ENCODE measurements at regions not wholly inside any gene's neighbourhood (a gene's known extent, or its start where the extent isn't known, plus 50 kb on each side); places are given as distances from the start of the nearest gene placed in this dataset.
"Not testable (repeated sequence)": the region's sequence is repeated elsewhere in the genome, so short reads cannot be mapped to it uniquely, and the experiment has no call there.

DNA sequence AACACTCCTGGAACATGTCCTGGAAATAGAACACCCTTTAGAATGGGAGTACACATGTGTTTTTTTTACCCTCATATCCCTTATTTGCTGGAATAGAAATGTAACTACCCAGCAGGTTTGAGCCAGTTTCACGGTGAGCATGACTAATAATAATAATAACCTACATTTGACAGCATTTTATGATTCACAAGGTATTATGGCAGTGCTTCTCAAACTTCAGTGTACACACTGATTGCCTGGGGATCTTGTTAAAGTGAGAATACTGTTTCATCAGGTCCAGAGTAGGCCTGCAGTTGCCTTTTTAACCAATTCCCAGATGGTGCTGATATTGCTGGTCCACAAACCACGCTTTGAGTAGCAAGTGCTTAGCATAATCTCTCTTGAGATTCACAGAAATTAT is 63.9 kb downstream of the NFKBIZ start:
- DNase-seq: no peak

DNA sequence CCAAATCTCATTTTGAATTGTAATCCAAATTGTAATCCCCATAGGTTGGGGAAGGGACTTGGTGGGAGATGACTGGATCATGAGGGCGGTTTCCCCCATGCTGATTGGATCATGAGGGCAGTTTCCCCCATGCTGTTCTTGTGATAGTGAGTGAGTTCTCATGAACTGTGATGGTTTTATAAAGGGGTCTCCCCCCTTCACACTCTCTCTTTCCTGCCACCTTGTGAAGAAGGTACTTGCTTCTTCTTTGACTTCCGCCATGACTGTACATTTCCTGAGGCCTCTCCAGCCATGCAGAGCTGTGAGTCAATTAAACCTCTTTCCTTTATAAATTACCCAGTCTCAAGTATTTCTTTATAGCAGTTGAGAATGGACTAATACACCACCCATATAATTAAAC is 68.4 kb downstream of the NFKBIZ start:
- not testable (repeated sequence) for DNase-seq

DNA sequence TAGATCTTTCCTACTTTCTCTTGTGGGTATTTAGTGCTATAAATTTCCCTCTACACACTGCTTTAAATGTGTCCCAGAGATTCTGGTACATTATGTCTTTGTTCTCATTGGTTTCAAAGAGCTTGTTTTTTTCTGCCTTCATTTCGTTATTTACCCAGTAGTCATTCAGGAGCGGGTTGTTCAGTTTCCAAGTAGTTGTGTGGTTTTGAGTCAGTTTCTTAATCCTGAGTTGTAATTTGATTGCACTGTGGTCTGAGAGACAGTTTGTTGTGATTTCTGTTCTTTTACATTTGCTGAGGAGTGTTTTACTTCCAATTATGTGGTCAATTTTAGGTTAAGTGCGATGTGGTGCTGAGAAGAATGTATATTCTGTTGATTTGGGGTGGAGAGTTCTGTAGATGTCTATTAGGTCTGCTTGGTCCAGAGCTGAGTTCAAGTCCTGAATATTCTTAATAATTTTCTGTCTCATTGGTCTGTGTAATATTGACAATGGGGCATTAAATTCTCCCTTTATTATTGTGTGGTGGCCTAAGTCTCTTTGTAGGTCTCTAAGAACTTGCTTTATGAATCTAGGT is 72.9 kb downstream of the NFKBIZ start:
- not testable (repeated sequence) for DNase-seq

DNA sequence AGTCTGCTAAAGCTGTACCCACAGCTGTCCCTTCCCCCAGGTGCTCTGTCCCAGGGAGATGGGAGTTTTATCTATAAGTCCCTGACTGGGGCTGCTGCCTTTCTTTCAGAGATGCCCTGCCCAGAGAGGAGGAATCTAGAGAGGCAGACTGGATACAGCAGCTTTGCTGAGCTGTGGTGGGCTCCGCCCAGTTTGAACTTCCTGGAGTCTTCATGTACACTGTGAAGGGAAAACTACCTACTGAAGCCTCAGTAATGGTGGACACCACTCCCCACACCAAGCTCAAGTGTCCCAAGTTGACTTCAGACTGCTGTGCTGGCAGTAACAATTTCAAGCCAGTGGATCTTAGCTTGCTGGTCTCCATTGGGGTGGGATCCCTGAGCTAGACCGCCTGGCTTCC is 75.3 kb downstream of the NFKBIZ start:
- not testable (repeated sequence) for DNase-seq

DNA sequence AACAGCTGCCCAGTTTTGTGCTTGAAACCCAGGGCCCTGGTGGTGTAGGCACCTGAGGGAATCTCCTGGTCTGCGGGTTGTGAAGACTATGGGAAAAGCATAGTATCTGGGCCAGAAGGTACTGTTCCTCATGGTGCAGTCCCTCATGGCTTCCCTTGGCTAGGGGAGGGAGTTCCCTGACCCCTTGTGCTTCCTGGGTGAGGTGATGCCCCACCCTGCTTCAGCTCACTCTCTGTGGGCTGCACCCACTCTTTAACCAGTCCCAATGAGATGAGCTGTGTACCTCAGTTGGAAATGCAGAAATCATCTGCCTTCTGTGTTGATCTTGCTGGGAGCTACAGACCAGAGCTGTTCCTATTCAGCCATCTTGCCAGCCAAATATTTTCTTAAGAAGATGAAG is 75.8 kb downstream of the NFKBIZ start:
- peak; percentile 19 for DNase-seq

DNA sequence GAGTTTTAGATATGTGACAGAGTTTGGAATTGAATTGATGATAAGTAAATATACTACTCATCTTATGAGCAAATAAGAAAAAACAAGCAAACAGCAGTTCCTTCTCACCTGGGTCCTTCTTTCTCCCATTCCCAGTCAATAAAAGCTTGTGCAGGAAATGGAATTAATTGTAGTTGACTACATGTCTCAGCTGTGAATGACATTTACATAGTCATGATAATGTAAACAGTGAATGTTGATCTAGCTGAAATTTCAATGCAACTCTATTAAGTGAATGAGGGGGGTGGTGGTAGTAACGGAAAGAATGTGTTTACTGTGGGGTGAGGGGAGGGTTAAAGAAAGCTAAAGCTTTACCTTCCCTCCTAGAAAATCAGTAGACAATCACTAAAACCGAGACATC is 76.2 kb downstream of the NFKBIZ start:
- DNase-seq: no peak

DNA sequence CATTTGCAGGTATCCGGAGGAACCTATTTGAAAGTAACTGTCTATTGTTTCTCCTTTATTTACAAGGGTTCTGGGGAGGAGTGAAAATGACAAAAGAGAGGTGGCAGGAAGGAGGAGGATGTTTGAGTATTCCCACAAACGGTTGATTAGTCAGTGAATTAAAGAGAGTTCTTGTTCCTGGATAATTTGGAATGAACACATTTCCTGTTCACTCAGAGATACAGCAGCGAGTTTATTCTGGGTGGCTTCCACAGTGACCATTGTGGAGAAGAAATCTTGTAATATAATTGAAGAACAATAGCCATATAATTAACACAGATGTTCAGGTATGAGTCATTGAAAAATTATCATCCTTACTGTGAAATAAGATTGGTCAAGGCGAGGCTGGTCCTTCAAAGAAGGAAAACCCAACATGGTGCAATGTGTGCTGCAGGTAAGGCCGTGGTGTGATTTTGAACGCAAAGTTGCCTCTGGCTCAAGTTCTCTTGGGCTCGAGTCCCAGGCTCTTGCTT is 77.3 kb downstream of the NFKBIZ start:
- no peak for DNase-seq

DNA sequence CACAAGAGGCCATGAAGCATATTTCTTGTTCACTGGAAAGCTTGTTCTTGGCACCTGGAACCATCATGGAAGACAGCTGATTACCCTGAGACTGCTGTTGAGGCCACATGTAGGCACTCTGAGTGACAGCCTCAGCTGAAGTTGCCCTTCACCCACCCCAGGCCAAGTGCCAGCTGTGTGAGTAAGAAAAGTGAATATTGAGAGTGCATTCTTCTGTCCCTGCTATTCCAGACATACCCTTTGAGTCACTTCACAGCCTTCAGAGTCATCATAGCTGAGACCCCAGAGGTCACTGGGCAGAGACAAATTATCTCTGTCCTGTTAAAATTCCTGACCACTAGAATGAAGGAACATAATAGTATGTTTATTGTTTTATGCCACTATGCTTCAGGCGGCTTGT is 79.6 kb downstream of the NFKBIZ start:
- DNase-seq: no peak

DNA sequence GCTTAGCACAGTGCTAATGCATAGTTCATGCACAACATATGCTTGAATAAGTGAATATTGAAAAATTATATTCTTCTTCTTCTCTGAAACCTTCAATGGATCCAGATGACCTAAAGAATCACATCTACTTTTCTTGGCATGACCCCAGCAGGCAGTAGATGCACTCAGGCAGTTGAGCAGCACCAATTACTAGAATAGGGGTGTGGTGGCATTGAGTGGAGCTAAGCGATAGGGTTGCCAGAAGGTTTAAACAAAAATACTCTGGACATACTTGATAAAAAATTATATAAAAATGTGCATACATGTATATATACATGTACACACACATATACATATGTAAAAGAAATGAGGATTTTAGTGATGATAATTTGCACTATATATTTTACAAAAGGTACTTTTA is 81.8 kb downstream of the NFKBIZ start:
- DNase-seq: no peak

DNA sequence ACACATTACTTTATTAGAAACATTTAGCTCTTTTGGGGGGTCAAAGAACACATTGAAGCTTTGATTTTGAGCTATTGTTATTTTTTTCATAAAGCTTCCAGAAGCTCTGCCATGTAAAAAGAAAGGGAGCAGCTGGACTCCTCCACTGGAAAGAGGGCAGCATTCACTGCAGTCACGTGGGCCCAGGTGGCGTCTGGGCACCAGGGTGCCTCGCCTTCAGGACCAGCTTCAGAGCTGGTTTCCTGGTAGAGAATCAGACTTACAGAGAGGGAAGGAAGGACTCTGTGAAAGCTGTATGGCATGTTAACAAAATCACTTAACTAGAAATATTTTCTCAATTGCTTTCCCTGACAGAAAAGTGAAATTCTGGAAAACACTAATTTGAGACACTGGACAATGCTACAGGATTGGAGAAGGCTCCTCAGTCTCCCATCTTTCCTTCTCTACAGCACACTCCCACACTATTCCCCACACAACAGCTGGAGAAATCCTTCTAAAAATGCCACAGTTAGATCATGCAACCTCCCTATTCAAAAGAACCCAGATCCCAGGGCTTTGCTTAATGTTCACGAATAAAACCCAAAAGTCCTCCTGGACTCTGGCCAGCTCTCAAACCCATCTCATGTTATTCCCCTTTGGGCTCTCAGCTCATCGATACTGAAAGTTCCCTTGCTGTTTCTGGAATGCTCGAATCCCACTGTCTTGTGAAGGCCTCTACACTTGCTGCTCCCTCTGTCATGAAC is 83.2 kb downstream of the NFKBIZ start:
- no peak for DNase-seq

DNA sequence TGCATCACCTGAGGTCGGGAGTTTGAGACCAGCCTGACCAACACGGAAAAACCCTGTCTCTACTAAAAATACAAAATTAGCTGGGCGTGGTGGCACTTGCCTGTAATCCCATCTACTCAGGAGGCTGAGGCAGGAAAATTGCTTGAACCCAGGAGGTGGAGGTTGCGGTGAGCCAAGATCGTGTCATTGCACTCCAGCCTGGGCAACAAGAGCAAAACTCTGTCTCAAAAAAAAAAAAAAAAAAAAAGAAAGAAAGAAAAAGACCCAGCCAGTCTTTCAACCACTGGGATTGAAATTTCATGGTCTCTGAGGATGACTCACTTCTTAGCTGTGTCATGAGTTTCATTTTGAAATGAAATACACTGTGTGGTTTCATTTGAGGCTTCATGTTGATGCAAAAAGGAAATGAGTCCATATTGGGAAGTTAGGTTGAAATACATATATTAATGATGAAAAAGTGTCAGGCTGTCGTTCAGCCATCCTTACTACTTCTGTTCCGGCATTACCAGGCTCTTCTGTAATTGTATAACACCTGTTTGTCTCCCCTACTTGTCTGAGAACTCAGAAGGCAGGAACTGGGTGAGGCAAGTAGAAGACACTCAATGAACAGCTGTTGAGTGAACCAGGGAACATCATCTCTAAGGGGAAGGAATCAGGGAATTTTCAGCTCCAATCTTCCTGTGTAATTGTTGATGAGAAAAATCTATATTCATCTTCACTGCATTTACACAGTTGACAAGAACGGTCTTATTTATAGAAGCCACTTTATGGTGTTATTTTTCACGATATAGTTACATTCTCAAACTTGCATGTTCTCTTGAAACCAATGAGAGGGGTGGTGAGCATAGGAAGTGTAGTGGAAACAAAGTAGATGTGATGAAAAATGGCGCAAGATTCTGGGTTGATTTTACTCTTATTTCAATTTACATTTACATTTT is 87.4 kb downstream of the NFKBIZ start:
- DNase-seq: peak; percentile 30

DNA sequence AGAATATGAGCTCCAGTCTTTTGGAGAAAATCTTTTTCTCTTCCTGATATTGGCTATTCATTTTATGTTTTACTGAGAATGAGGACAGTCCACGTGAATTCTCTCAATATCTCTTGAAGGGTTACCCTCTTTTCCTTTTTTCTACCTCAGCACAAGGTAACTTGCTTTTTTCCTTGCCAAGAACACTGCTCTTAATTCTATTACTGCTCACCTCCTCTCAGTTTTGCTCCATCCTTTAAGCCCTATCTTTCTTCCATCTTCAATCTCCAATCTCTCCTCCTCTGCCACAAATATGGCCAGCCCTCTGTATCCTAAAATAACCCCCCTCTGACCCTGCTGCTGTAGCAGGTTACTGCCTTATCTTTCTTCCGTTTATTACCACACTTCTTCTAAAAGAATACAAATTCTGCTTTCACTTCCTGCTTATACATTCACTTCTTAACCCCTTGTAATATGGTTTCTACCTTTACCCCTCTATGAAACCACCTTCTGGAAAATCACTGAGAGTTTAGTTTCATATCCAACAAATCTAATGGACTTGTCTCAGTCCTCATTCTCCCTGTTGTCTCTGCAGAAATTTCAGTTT is 89.0 kb downstream of the NFKBIZ start:
- peak; percentile 21 for DNase-seq

DNA sequence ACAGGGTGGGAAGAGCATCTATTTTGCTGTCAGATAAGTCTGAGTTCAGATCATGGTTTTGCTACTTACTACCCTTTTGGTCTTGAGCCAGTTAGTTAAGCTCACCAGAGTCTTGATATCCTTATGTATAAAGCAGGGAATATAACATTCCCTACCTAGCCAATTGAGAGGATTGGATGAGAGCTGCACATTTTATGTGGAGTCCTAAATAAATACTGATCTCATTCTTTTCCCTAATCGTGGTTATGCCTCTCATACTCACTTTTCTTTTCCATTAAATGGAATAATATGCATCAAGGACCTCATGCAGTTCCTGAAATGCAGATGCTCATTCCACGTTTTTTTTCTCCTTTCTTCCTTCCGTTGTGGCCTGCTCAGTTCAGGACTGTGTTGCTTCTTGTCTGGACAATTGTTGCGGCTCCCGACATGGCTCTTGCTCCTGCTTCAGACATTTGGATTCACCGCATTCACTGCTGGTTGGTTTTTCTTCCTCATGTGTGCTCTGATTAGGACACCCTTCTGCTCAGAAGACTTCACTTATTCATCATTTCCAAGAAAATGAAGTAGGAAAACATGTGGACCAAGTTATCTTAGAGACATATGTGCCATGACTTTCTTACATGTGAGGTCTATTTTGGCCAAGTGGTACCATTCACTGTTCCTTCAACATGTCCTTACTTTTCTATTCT is 90.2 kb downstream of the NFKBIZ start:
- DNase-seq: no peak

DNA sequence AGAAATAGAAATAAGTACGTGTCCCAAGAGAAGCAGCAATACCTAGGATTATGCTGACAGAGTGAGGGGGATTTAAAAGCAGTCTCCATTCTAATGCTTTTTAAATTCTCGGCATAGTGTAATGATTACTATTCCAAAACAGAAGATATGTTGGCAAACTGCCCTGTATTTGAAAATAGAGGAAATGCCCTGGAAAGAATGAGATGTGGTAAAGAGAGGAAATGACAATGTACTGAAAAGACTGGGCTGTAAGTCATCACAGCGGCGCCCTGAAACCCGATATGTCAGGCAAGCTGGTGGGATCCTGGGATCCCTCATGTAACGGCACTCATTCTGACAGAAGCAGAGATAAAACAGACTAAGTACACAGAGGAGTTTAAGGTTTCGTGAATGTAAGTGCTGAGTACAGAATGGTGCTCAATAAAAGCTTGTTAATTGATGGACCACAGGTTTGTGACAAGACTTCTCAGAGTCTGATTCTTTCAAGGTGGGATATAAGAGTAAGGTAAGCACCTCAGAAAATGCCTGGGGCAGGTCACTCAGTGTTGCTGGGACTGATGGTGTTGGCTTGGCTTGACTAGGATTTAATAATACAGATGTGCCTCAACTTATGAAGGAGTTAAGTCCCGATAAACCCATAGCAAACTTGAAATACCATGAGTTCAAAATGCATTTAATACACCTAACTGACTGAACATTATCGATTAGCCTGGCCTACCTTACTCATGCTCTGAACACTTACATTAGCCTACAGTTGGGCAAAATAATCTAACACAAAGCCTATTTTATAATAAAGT is 91.4 kb downstream of the NFKBIZ start:
- peak; percentile 58 for DNase-seq

DNA sequence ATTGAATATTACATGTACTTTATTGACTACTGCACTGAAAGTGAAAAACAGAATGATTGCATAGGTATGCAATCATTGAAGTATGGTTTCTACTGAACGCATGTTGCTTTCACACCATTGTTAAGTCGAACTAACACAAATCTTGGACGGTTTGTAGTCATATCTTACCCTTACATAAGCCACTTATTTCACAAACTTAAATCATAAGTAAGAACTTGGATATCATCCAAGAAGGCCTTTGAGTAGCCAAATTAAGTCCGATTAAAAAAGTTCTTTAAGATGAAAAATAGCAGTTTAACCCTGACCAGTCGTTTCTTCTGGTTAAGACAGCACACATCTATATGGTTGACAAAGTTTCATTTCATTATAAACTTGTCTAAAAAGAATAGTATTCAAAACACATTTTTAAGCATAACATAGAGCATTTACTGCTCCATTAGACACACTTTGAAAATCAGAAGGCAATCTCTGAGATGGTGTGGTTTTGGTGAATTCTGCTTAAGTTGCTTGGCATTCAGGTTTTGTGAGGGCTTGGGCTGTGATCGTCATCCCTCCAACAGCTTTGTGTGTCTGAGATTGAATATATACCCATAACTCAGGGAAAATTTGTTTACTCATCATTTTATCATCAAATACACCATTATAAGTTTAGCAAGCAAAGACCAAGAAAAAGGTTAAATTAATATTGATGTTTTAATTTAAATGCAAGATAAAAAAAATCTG is 92.2 kb downstream of the NFKBIZ start:
- no peak for DNase-seq

DNA sequence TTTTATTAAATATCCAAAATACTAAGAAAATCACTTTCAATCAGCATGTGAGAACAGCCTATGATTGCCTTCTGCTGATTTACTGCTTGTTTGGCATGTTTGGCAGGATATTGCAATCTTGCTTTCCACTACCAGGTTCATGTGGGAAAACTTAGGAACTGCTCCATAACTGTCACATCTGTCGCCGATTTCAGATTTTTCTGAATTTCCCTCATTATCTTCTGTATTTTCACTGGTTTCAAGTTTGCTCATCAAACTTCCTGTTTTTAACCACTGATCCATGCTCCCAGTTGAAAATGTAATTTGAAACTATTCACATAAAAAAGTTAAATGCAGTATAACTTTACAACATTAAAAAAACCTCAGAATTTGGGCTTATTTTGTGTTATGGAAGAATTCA is 93.0 kb downstream of the NFKBIZ start:
- no peak for DNase-seq

DNA sequence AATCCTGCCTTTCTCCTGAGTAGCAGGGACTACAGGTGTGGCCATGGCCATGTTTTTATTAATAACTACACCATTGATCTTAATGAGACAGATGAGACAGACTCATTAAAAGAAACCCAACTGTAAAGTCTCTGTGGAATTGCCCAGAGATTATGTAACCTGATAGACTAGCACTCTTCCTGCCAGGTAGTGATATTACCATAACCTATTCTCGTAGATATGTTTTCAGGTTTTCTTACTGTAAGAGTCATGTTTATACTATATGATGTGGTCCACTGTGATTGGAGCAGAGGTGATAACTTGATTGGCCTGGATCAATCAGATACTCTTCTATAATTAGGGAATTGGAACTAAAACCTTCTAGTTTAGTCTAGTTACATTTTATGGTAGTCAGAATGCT is 93.7 kb downstream of the NFKBIZ start:
- DNase-seq: no peak

DNA sequence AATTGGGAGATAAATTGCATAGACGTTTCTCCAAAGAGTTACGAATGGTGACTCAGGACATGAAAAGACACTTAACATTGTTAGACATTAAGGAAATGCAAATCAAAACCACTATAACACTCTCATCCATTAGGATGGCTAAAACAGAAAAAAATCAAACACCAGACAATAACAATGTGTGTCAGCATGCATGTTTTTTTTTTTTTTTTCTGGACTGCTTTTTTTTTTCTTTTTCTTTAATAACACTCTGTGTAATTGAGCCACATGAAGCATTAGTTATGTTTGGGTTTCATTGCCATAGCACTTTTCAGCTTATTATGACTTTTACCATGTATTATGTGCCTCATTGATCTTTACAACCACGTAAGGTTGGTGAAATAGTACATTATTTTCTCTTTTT is 95.0 kb downstream of the NFKBIZ start:
- DNase-seq: no peak

DNA sequence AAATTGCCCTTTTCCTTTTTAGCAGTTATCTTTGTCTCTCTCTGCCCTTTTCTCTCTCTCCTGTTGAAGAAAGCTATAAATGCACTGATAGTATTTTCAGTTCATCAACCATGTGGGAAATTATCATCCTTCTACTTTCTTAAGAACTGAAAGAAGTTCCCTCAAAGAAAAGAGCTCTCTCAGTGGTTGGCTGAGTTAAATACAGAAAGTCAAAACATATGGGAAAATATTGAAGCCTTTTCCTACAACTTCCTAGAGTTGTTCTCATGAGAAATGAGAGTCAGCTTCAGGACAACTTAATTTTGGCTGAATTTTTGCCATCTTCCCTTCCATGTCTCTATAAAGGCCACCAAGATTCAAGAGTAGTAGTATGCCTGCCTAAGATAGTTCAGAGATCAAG is 96.7 kb downstream of the NFKBIZ start:
- no peak for DNase-seq

DNA sequence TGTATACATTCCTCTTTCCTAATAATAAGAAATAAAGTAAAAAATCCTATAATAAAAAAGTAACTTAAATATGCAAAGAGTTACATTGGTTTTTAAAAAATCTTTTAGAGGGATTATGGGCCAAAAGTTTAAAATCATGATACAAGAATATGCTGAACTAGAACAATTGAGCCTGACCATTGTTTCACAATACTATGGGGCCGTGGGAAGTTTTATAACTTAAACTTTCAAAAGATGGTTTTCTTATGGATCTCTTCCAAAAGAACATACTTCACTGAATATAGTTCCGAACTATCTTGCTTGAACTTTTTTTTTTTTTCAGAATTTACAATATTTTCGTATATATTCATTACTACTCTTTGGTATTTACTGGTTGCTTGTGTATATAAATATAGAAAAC is 97.6 kb downstream of the NFKBIZ start:
- no peak for DNase-seq

DNA sequence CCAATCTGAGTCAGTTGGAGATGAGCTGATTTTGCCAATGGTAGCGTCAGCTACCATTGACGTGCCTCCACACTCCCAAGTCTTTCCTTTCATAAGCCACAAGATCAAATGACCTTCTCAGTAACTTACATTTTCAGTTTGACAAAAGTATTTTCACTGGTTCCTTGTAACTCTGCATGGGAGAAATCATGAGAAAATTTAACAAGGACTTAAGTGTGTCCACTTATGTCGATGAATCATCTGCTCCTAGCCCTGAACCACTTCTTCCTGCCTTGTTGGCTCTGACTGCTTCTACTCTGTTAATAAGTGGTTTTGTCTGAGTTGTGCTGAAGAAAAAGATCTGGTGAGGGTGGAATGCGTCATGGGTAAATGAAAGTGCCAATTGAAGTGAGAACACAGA is 101.2 kb downstream of the NFKBIZ start:
- no peak for DNase-seq

Data from CD4-positive, alpha-beta T cell treated with Interleukin-15 for 1 hour (primary cell).